HCT116 (cell line): ENCODE measurements at regions not wholly inside any gene's neighbourhood (a gene's known extent, or its start where the extent isn't known, plus 50 kb on each side); places are given as distances from the start of the nearest gene placed in this dataset.

Experiments
- ATAC-seq: fragments of 200-7000 bp; cut with Tn5 transposase; 2 replicates; pipeline ENCODE4 v1.9.1; 2020; ENCODE audit warnings: mild to moderate bottlenecking, moderate library complexity
- BruUV-seq: library from RNA; stranded (reverse); fragments of 400-500 nt; replicated peaks from 2 replicates; lab custom pipeline; 2021; lab: Mats Ljungman, UMichigan
- CTCF ChIA-PET: fragments of 300-600 bp; sonication (Branson Sonifier 250); formaldehyde crosslinking; loops from one replicate; lab custom pipeline; 2021; ENCODE audit warnings: antibody characterized with exemption; lab: Charles Lee
- POLR2A ChIA-PET: fragments of 300-600, 350-600 bp; sonication (Branson Sonifier 250); formaldehyde crosslinking; loops from one replicate; lab custom pipeline; 2021; ENCODE audit warnings: antibody characterized with exemption; lab: Charles Lee
- RAD21 ChIA-PET, 2 experiments: fragments of 300-600 bp; sonication (Branson Sonifier 250); formaldehyde crosslinking; loops; one replicate each; lab custom pipeline; 2023; ENCODE audit warnings: low total read pairs in 2 of 2; ENCODE audit not compliant: uncharacterized antibody in 2 of 2, unreplicated experiment in 2 of 2, low non-redundant PET in 1 of 2; lab: Charles Lee
- DNase-seq: peaks from one replicate; pipeline ENCODE4 v3.0.0-alpha.2; 2010; ENCODE audit warnings: low read depth, low spot score
- H2AFZ ChIP-seq: fragments of 200-600 bp; shearing (Covaris generic), sonication (generic); 2 replicates; pipeline ENCODE4 v1.6.1; 2017; ENCODE audit warnings: low read depth, mixed run types, mixed read lengths, antibody characterized with exemption, low read length; ENCODE audit not compliant: poor library complexity, severe bottlenecking
- H3K27ac ChIP-seq: 2 replicates; pipeline ENCODE4 v1.5.1; 2012; ENCODE audit warnings: low read depth, low read length
- H3K27me3 ChIP-seq: fragments of 200-600 bp; sonication (generic); 2 replicates; pipeline ENCODE4 v1.6.1; 2016; ENCODE audit warnings: mixed run types, low read length, mixed read lengths; ENCODE audit not compliant: insufficient read depth
- H3K36me3 ChIP-seq, 2 experiments: fragments of 200-500 bp in 1 of 2; fragments of 200-600 bp in 1 of 2; sonication (Bioruptor generic) in 1 of 2; sonication (generic) in 1 of 2; 2 replicates each; pipeline versions ENCODE4 v1.5.1 to v1.6.1; 2014 to 2016; ENCODE audit warnings: low read length in 2 of 2, inconsistent platforms in 1 of 2, mixed read lengths in 1 of 2, mixed run types in 1 of 2; ENCODE audit not compliant: insufficient read depth in 2 of 2, control insufficient read depth in 1 of 2
- H3K4me1 ChIP-seq, 2 experiments: fragments of 200-600 bp in 1 of 2; sonication (generic) in 1 of 2; 2 replicates each; pipeline versions ENCODE4 v1.5.1 to v1.6.1; 2012 to 2017; ENCODE audit warnings: low read length in 2 of 2, inconsistent platforms in 1 of 2, mild to moderate bottlenecking in 1 of 2, mixed read lengths in 1 of 2, mixed run types in 1 of 2, moderate library complexity in 1 of 2; ENCODE audit not compliant: insufficient read depth in 2 of 2, control insufficient read depth in 1 of 2
- H3K4me2 ChIP-seq: fragments of 200-600 bp; sonication (generic); 2 replicates; pipeline ENCODE4 v1.6.1; 2017; ENCODE audit warnings: mixed run types, low read length, mixed read lengths
- H3K4me3 ChIP-seq, 2 experiments: fragments of 200-600 bp in 1 of 2; sonication (generic) in 1 of 2; replicated peaks in 1 of 2; 2 replicates each; pipeline ENCODE4 v1.5.1; 2011 to 2016; ENCODE audit warnings: low read length in 2 of 2, control low read depth in 1 of 2, low read depth in 1 of 2, mild to moderate bottlenecking in 1 of 2, mixed read lengths in 1 of 2, mixed run types in 1 of 2
- H3K79me2 ChIP-seq: fragments of 200-600 bp; sonication (generic); 2 replicates; pipeline ENCODE4 v1.6.1; 2017; ENCODE audit warnings: mild to moderate bottlenecking, mixed run types, low read length, moderate library complexity, mixed read lengths; ENCODE audit not compliant: insufficient read depth
- H3K9ac ChIP-seq: fragments of 200-600 bp; sonication (generic); 2 replicates; pipeline ENCODE4 v1.6.1; 2016; ENCODE audit warnings: low read length, mixed read lengths
- H3K9me2 ChIP-seq: fragments of 200-600 bp; sonication (generic), shearing (Covaris generic); 2 replicates; pipeline ENCODE4 v1.6.1; 2017; ENCODE audit warnings: mixed run types, mild to moderate bottlenecking, moderate library complexity; ENCODE audit not compliant: insufficient read depth
- H3K9me3 ChIP-seq, 2 experiments: fragments of 200-500 bp in 1 of 2; fragments of 200-600 bp in 1 of 2; sonication (Bioruptor generic) in 1 of 2; sonication (generic) in 1 of 2; 2 replicates each; pipeline ENCODE4 v1.6.1; 2014 to 2017; ENCODE audit warnings: low read length in 2 of 2, mixed read lengths in 2 of 2, inconsistent platforms in 1 of 2, low read depth in 1 of 2, mild to moderate bottlenecking in 1 of 2, mixed run types in 1 of 2, moderate library complexity in 1 of 2; ENCODE audit not compliant: control insufficient read depth in 1 of 2, insufficient read depth in 1 of 2
- H4K20me1 ChIP-seq: fragments of 200-600 bp; sonication (generic), shearing (Covaris generic); 2 replicates; pipeline ENCODE4 v1.6.1; 2017; ENCODE audit warnings: mixed run types, mild to moderate bottlenecking, moderate library complexity; ENCODE audit not compliant: insufficient read depth
- CBX3 ChIP-seq: IDR thresholded peaks from 2 replicates; pipeline ENCODE4 v1.6.1; 2012; ENCODE audit warnings: low read depth
- CEBPB ChIP-seq: IDR thresholded peaks from 2 replicates; pipeline ENCODE4 v1.6.1; 2012; ENCODE audit warnings: low read depth
- CTCF ChIP-seq, 3 experiments: fragments of 200-600 bp in 1 of 3; sonication (generic) in 1 of 3; IDR thresholded peaks in 2 of 3; conservative IDR thresholded peaks in 1 of 3; 2 replicates each; pipeline ENCODE4 v1.5.1; 2012 to 2017; ENCODE audit warnings: low read depth in 2 of 3, low read length in 2 of 3, antibody characterized with exemption in 1 of 3, borderline replicate concordance in 1 of 3, control low read depth in 1 of 3, mild to moderate bottlenecking in 1 of 3, mixed read lengths in 1 of 3, mixed run types in 1 of 3, moderate library complexity in 1 of 3; ENCODE audit not compliant: insufficient read depth in 1 of 3
- ELF1 ChIP-seq: IDR thresholded peaks from 2 replicates; pipeline ENCODE4 v1.6.1; 2012; ENCODE audit warnings: low read depth, borderline replicate concordance
- JUND ChIP-seq: IDR thresholded peaks from 2 replicates; pipeline ENCODE4 v1.6.1; 2012
- MAX ChIP-seq: IDR thresholded peaks from 2 replicates; pipeline ENCODE4 v1.6.1; 2012
- POLR2A ChIP-seq: IDR thresholded peaks from 2 replicates; pipeline ENCODE4 v1.7.0; 2011; ENCODE audit warnings: borderline replicate concordance; ENCODE audit not compliant: insufficient read depth, insufficient read length; ENCODE audit errors: extremely low read depth
- POLR2AphosphoS5 ChIP-seq: IDR thresholded peaks from 2 replicates; pipeline ENCODE4 v1.6.1; 2011; ENCODE audit warnings: mild to moderate bottlenecking, low read depth, low read length, moderate library complexity
- RAD21 ChIP-seq: IDR thresholded peaks from 2 replicates; pipeline ENCODE4 v1.6.1; 2012; ENCODE audit warnings: low read depth, mild to moderate bottlenecking
- REST ChIP-seq: IDR thresholded peaks from 2 replicates; pipeline ENCODE4 v1.6.1; 2012; ENCODE audit warnings: low read depth
- SIN3A ChIP-seq: IDR thresholded peaks from 2 replicates; pipeline ENCODE4 v1.6.1; 2012; ENCODE audit warnings: low read depth
- SP1 ChIP-seq: IDR thresholded peaks from 2 replicates; pipeline ENCODE4 v1.6.1; 2012; ENCODE audit warnings: low read depth
- YY1 ChIP-seq: IDR thresholded peaks from 2 replicates; pipeline ENCODE4 v1.6.1; 2011; ENCODE audit warnings: low read length, low read depth, moderate library complexity, mild to moderate bottlenecking; ENCODE audit not compliant: insufficient replicate concordance; ENCODE audit errors: extremely low read depth
- ZBTB33 ChIP-seq: IDR thresholded peaks from 2 replicates; pipeline ENCODE4 v1.6.1; 2011; ENCODE audit warnings: mild to moderate bottlenecking, low read length, moderate library complexity; ENCODE audit not compliant: insufficient replicate concordance; ENCODE audit errors: extremely low read depth
- ZFX ChIP-seq: fragments of 450-650 bp; IDR thresholded peaks from 2 replicates; pipeline ENCODE4 v1.6.1; 2017
- intact Hi-C: fragments of 100-400 bp; cut with micrococcal nuclease; formaldehyde crosslinking; loops from 2 replicates; pipeline ENCODE4 v1.10.0; 2022

- ATAC-seq = no peak
- H3K79me2 ChIP-seq = no peaks in the 10 kb centered on the region
- H3K9me2 ChIP-seq = no peaks in the 10 kb centered on the region
- TF ChIP-seq RAD21 (no peak), CTCF (IDR thresholded peaks at IDR 0.05 in 2 of 3, conservative IDR thresholded peaks at IDR 0.05 in 1 of 3; ENCODE audit: borderline replicate concordance in 1 of 3, insufficient read depth in 1 of 3, low read depth in 2 of 3, low read length in 2 of 3) (no peak), CBX3 (no peak), MAX (no peak), ZFX (no peak), REST (no peak), SP1 (no peak), POLR2AphosphoS5 (no peak), SIN3A (no peak), POLR2A (no peak), ZBTB33 (no peak), CEBPB (no peak), ELF1 (no peak), JUND (no peak), YY1 (no peak)
- RAD21 ChIA-PET = no interaction called here
- no peaks in the 10 kb centered on the region for H4K20me1 ChIP-seq
- H3K4me3 ChIP-seq = no peak overlapping the region
- no peaks in the 10 kb centered on the region for H3K27me3 ChIP-seq
- POLR2A ChIA-PET = no interaction called here
- no peak overlapping the region for H3K9ac ChIP-seq
- CTCF ChIA-PET = no interaction called here
- no peaks in the 10 kb centered on the region for H3K36me3 ChIP-seq
- H2AFZ ChIP-seq = no peak overlapping the region
- BruUV-seq = no TSS peak
- H3K9me3 ChIP-seq = no peaks in the 10 kb centered on the region
- intact Hi-C loops = no loop called here
- no peak for DNase-seq
- H3K4me1 ChIP-seq = no peaks in the 10 kb centered on the region
- no peak overlapping the region for H3K27ac ChIP-seq
- no peak overlapping the region for H3K4me2 ChIP-seq
Measured at GRCh38 chr13:75986818-75987217, 350.7 kb downstream of the LMO7 start.
